Fibroblast of lung (primary cell): ENCODE measurements at regions not wholly inside any gene's neighbourhood (a gene's known extent, or its start where the extent isn't known, plus 50 kb on each side); places are given as distances from the start of the nearest gene placed in this dataset.

Source experiments
- EZH2 ChIP-seq: IDR thresholded peaks from 2 replicates; pipeline ENCODE4 v1.5.1; 2012; ENCODE audit warnings: low read length, control low read depth, mild to moderate bottlenecking; ENCODE audit errors: missing control alignments
- TF ChIP-seq, protein P1 (sequence below), 2 donors: IDR thresholded peaks in 1 of 2; conservative IDR thresholded peaks in 1 of 2; 1 replicate in 1 of 2; 2 replicates in 1 of 2; pipeline ENCODE4 v1.5.1; 2011 to 2012; ENCODE audit warnings: low read length in 2 of 2, control low read depth in 1 of 2, inconsistent platforms in 1 of 2, low read depth in 1 of 2, mild to moderate bottlenecking in 1 of 2

DNA sequence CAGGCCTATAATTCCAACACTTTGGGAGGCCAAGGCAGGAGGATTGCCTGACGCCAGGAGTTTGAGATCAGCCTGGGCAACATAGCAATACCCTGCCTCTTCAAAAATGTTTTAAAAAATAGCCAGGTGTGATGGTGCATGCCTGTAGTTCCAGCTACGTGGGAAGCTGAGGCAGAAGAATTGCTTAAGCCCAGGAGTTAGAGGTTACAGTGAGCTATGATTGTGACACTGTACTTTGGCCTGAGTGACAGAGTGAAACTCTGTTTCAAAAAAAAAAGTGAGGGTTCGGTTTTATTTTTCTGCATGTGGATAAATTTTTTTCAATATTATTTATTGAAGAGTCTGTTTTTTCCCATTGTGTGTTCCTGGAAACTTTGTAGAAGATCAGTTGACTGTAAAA is 208.1 kb downstream of the SLC4A3 start:
- TF ChIP-seq, protein P1, sequence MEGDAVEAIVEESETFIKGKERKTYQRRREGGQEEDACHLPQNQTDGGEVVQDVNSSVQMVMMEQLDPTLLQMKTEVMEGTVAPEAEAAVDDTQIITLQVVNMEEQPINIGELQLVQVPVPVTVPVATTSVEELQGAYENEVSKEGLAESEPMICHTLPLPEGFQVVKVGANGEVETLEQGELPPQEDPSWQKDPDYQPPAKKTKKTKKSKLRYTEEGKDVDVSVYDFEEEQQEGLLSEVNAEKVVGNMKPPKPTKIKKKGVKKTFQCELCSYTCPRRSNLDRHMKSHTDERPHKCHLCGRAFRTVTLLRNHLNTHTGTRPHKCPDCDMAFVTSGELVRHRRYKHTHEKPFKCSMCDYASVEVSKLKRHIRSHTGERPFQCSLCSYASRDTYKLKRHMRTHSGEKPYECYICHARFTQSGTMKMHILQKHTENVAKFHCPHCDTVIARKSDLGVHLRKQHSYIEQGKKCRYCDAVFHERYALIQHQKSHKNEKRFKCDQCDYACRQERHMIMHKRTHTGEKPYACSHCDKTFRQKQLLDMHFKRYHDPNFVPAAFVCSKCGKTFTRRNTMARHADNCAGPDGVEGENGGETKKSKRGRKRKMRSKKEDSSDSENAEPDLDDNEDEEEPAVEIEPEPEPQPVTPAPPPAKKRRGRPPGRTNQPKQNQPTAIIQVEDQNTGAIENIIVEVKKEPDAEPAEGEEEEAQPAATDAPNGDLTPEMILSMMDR (conservative IDR thresholded peaks at IDR 0.05 in 1 of 2, IDR thresholded peaks at IDR 0.05 in 1 of 2; ENCODE audit: low read depth in 1 of 2, low read length in 2 of 2), result no peak
- TF ChIP-seq EZH2, result no peak
